ENCODE measurements at regions not wholly inside any gene's neighbourhood (a gene's known extent, or its start where the extent isn't known, plus 50 kb on each side); places are given as distances from the start of the nearest gene placed in this dataset.

- no peak for TF ChIP-seq CTCF (IDR thresholded peaks at IDR 0.05; ENCODE audit: insufficient read depth, low read depth, low read length)
- TF ChIP-seq EZH2 (IDR thresholded peaks at IDR 0.05; ENCODE audit: insufficient read depth, low read length): no peak
Measured at GRCh38 chr18:56511996-56512395, 126.4 kb downstream of the TXNL1 start.
